Ovary (tissue), 7 donors: ENCODE measurements at regions not wholly inside any gene's neighbourhood (a gene's known extent, or its start where the extent isn't known, plus 50 kb on each side); places are given as distances from the start of the nearest gene placed in this dataset.

Experiments used
- DNase-seq, 5 donors: peaks; one replicate each; pipeline ENCODE4 v3.0.0-alpha.2; 2019 to 2020
- H3K27ac ChIP-seq, 2 donors: fragments of 200-600 bp; one replicate each; pipeline versions ENCODE4 v1.5.1 to v1.8.0; 2019 to 2022
- H3K27me3 ChIP-seq: fragments of 200-600 bp; one replicate; pipeline ENCODE4 v1.8.0; 2022
- H3K36me3 ChIP-seq: fragments of 200-600 bp; sonication (generic); one replicate; pipeline ENCODE4 v1.5.1; 2019
- H3K4me1 ChIP-seq: one replicate; pipeline ENCODE4 v1.8.1; 2013; ENCODE audit warnings: mild to moderate bottlenecking, moderate library complexity; ENCODE audit not compliant: insufficient read depth
- H3K4me3 ChIP-seq: fragments of 200-600 bp; sonication (generic); one replicate; pipeline ENCODE4 v1.5.1; 2017
- H3K9me3 ChIP-seq, 2 donors: fragments of 200-600 bp in 1 of 2; sonication (generic) in 1 of 2; one replicate each; pipeline versions ENCODE4 v1.5.1 to v1.8.1; 2013 to 2019; ENCODE audit warnings: mild to moderate bottlenecking in 1 of 2, moderate library complexity in 1 of 2
- CTCF ChIP-seq, 3 donors: fragments of 450-650 bp in 2 of 3; fragments of 200-600 bp in 1 of 3; IDR thresholded peaks; one replicate each; pipeline versions ENCODE4 v1.5.1 to v1.8.0; 2016 to 2022; ENCODE audit warnings: antibody characterized with exemption in 3 of 3, mild to moderate bottlenecking in 1 of 3
- EP300 ChIP-seq: sonication (generic); formaldehyde crosslinking; IDR thresholded peaks from one replicate; pipeline ENCODE4 v1.6.1; 2017; ENCODE audit warnings: antibody characterized with exemption
- POLR2A ChIP-seq: fragments of 450-650 bp; IDR thresholded peaks from one replicate; pipeline ENCODE4 v1.6.1; 2017; ENCODE audit warnings: antibody characterized with exemption, mild to moderate bottlenecking, moderate library complexity
- WGBS, 3 donors: extraction: QIAGEN DNeasy Blood & Tissue Kit in 1 of 3; methylation state at CpG; one replicate each; pipeline versions ENCODE4 v1.1.5 to v1.1.7; 2013 to 2017; 5-methylcytosine and 5-hydroxymethylcytosine counted together
- intact Hi-C, 4 donors: fragments of 100-400 bp; cut with DNase I; formaldehyde crosslinking; loops; one replicate each; pipeline versions ENCODE4 v1.11.0 to v1.15.1; 2022 to 2023
- donor health status: DM: no; HTN: no; CAD: no; lungs with moderate emphysema.
- donor health status: DM: no; HTN: no; CAD: no.
- donor health status: Bipolar disorder and iron deficiency.
- donor health status: DM: no; HTN: no; CAD: no.
- donor health status: DM: yes; HTN: yes; CAD: no.

GRCh38 chr1:60133000-60133673 is 59.6 kb upstream of the C1orf87 start:
- Histone ChIP-seq H3K4me1 (no peaks in the 10 kb centered on the region), H3K36me3 (no peaks in the 10 kb centered on the region), H3K9me3 (no peaks in the 10 kb centered on the region), H3K27me3 (no peaks in the 10 kb centered on the region), H3K4me3 (no peak overlapping the region), H3K27ac (no peak overlapping the region)
- intact Hi-C loops: no loop called here
- TF ChIP-seq POLR2A (no peak), CTCF (IDR thresholded peaks at IDR 0.05) (no peak), EP300 (no peak)
- 56 to 58% (median 56%) methylated on average over 9 of the region's 9 CpGs for WGBS, 3 donors
- DNase-seq: no peak

- intact Hi-C loops: no loop called here
- Histone ChIP-seq H3K36me3 (no peaks in the 10 kb centered on the region), H3K4me1 (no peaks in the 10 kb centered on the region), H3K4me3 (no peak overlapping the region), H3K27me3 (no peaks in the 10 kb centered on the region), H3K27ac (no peak overlapping the region), H3K9me3 (no peaks in the 10 kb centered on the region)
- WGBS, 3 donors: 83 to 92% (median 87%) methylated on average over 5 of the region's 5 CpGs
- no peak for DNase-seq
- TF ChIP-seq EP300 (no peak), POLR2A (no peak), CTCF (IDR thresholded peaks at IDR 0.05) (no peak)
These were observed 58.5 kb upstream of the C1orf87 start for GRCh38 chr1:60132108-60132507.

GRCh38 chr1:60130703-60131102 is 57.1 kb upstream of the C1orf87 start:
- Histone ChIP-seq H3K4me1 (no peaks in the 10 kb centered on the region), H3K4me3 (no peak overlapping the region), H3K27me3 (no peaks in the 10 kb centered on the region), H3K27ac (no peak overlapping the region), H3K36me3 (no peaks in the 10 kb centered on the region), H3K9me3 (no peaks in the 10 kb centered on the region)
- intact Hi-C loops: no loop called here
- TF ChIP-seq EP300 (no peak), POLR2A (no peak), CTCF (IDR thresholded peaks at IDR 0.05) (no peak)
- no peak for DNase-seq
- WGBS, 3 donors: 68 to 81% (median 74%) methylated on average over 3 of the region's 3 CpGs

GRCh38 chr1:60129911-60130310 is 56.3 kb upstream of the C1orf87 start:
- no peaks in the 10 kb centered on the region for H3K9me3 ChIP-seq
- no peaks in the 10 kb centered on the region for H3K4me1 ChIP-seq
- H3K36me3 ChIP-seq: no peaks in the 10 kb centered on the region
- WGBS, 3 donors: 49 to 71% (median 56%) methylated on average over 4 of the region's 4 CpGs
- no peak for DNase-seq
- intact Hi-C loops: loop anchor here in 1 of 4 donors (5.0 kb wide), 1 partner anchor 767 kb away; no protein-coding TSS in a partner anchor
- no peaks in the 10 kb centered on the region for H3K27me3 ChIP-seq
- H3K4me3 ChIP-seq: no peak overlapping the region
- no peak overlapping the region for H3K27ac ChIP-seq
- no peak for TF ChIP-seq EP300
- no peak for TF ChIP-seq POLR2A
- TF ChIP-seq CTCF (IDR thresholded peaks at IDR 0.05): no peak
